ENCODE measurements at regions not wholly inside any gene's neighbourhood (a gene's known extent, or its start where the extent isn't known, plus 50 kb on each side); places are given as distances from the start of the nearest gene placed in this dataset.

DNA sequence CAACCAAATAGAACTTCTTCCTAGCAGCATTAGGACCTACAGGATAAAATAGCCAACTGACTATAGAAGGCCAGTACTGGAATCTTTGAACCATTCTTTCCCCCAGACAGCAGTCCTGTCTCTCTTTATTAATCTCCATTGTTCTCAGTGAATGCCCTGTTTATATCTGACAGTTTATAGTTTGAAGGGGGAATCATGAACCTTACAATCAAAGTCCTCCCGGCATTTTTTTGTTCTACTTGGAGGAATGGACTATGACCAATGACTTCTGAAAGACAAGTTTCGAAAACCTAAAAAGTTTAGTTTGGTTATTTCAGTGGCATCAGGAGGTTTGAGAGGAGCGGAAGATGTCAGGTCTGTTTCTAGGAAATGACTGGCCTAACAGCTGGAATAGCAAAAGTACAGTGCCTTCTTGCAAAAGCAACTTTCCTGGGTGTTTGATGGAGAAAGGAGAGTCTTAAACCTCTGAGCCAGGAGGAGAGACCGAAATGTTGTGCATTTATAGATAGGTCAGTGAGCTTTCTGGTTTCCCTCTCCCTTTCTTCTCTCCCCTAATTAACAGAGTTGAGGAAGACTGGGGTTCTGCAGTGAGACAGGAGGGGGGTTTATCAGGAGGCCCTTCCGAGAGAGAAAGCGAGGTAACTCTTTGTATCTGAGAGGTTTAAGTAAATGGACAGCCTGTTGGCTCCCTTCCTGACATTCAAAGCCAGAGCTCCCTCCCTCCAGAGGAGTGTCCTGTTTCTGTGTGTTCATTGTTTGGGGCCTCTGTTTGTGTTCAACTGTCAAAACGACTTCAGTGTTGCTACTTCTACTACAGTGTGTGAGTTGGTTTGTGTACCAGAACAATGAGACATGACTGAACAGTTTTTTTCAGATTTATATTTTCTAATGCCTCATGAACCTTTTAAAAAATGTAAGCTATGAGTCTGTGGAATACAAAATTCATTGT lies 383.0 kb upstream of the RARB start:
- no peak for DNase-seq (ENCODE audit: low read depth)

DNA sequence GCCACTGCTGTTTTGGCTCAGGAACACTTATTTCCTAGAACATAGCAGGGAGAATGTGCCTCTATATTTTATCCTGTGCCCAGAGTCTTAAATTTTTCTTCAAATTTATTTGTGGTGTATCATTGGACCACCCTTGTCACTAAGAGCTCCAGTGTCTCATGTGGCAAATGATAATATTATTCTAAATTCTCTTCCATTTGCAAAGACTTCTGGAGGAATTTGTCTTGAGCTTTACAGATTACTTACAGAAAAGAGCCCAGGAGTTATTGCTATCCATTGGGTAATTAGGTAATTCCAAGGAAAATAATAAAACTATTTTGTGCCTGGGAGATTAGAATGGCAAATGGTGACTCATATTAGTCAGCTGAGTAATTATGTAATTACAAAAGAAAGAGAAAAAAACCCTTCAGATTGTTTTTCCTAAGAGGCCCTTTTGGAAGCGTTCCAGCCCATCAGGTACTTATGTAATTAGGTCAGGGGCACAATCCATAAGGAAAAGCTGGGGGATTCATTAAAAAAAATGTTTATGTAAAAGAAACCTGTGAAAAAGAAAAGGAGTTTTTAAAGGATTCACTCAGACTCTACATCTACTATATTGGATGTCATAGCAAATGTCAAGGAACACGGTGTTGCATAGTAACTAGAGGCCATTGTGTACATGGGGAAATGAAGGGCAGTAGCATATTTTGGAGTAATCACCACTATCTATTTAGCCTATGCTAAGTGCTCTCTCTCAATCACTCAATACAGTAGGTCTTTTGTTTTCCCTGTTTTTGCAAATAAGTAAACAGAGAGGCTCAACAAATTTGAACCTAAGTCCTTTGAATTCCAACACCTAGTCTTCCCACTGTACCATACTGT lies 380.9 kb upstream of the RARB start:
- no peak for DNase-seq (ENCODE audit: low read depth)

- DNase-seq (ENCODE audit: low read depth): no peak
Measured at GRCh38 chr3:25049304-25049703, 378.8 kb upstream of the RARB start.

DNA sequence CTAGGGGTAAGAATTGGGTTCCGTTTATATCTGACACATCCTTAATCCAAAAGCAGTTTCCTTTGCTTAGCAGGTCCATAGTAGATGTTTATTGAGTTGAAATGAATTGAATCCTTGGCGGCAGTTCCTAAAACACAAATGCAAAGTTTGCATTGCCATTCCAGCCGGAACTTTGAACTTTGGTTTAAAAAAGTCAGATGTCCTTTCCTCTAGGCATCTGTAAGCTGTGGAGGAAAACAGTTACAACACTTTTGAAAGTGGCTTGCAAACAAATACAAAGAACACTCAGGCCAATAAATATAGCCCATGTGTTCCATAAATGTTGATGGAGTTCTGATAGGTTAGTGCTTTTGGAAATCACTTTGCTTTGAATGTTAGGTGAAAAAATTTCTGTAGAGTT lies 374.7 kb upstream of the RARB start:
- no peak for DNase-seq (ENCODE audit: low read depth)

DNA sequence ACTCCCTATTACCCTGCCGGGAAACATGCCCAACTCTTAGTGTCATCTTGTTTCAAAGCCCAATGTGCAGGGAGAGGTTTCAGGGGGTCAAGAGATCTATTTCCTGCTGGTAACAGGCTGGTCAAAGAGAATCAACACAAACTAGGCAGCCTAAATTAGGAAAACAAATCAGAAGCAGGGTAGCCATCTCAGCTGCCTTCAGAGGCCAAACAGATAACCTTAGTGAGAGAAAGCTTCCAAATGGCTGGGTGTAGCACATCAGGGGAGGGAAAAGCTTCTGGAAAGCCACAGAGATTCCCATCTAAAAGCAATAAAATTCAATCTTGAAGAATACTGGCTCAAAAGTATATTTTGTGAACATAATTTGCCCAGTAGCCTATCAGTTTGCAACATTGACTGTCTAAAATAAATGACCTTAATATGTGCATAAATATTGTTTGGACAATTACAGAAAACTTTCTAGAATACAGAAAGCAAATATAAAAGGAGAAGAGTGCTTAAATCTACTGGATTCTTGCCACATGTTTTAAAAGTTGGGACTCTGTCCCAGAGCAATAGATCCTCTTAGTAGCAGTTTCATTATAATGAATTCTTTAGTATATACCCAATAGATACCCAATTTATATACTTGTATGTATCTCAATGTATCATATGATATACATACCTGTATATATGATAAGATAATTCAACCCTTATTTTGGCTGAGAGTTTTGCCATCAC lies 371.9 kb upstream of the RARB start:
- DNase-seq (ENCODE audit: low read depth): no peak

DNA sequence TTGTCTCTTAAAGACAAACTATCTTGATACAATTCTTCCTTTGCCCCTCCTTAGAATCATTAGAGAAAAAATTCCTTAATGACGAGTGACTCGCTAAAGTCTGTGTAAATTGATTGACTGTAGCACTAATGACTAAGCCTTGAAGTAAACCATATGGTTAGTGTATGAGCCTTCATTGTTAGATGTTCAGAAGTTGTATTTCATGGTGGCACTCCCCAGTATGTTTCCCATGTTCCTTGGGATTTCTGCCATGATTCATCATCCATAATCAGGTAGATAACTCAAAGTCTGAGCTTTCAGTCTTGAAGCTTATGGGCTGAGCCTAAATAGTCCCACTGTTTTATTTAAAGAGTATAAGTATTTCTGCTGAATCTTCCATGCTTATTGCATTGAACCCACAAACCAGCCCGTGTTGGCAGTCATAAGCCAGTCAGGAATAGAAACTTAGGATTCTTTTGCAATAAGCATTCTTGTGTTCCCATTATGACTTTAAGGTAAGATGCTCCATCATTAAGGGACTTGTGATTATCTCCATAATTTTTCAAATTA lies 371.2 kb upstream of the RARB start:
- DNase-seq (ENCODE audit: low read depth): no peak

GRCh38 chr3:25057379-25057778 lies 370.7 kb upstream of the RARB start:
- no peak for DNase-seq (ENCODE audit: low read depth)

- no peak for DNase-seq (ENCODE audit: low read depth)
Measured at GRCh38 chr3:25064681-25065080, 363.4 kb upstream of the RARB start.

GRCh38 chr3:25069970-25070369 lies 358.1 kb upstream of the RARB start:
- no peak for DNase-seq (ENCODE audit: low read depth)

DNA sequence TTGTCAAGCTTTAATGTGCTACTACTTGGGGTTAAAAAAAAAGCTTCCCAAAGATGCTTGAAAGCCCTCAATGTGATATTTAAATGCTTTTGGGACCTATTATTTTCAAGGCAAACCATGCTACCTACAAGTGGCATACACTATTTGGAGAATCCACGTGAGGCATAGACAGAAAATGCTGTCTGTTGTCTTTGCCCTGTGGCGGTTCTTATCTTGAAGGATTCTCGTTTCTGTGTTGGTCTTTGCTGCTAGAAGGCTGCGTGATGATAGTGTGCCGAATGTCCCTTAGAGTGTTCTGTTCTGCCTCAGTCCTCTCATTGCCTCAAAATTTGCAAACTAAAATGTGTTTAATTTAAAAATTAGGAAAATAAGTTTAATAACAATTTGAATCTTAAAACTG lies 356.2 kb upstream of the RARB start:
- DNase-seq (ENCODE audit: low read depth): no peak

- no peak for DNase-seq (ENCODE audit: low read depth)
Measured at GRCh38 chr3:25073423-25073822, 354.6 kb upstream of the RARB start.

GRCh38 chr3:25074149-25074548 lies 353.9 kb upstream of the RARB start:
- no peak for DNase-seq (ENCODE audit: low read depth)

- DNase-seq (ENCODE audit: low read depth): no peak
Measured at GRCh38 chr3:25080461-25080860, 347.6 kb upstream of the RARB start.

GRCh38 chr3:25084016-25084415 lies 344.0 kb upstream of the RARB start:
- no peak for DNase-seq (ENCODE audit: low read depth)

DNA sequence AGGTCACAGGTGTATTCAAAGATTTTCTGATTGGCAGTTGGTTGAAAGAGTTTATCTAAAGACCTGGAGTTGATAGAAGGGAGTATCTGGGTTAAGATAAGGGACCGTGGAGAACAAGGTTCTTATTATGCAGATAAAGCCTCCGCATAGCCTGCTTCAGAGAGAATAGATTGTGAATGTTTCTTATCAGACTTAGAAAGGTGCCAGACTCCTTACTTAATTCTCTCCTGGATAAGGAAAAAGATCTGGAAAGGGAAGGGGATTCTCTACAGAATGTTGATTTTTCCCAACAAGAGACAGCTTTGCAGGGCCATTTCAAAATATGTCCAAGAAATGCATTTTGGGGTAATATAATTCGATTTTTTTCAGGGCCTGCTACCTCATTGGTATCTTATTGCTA lies 341.3 kb upstream of the RARB start:
- DNase-seq (ENCODE audit: low read depth): no peak

DNA sequence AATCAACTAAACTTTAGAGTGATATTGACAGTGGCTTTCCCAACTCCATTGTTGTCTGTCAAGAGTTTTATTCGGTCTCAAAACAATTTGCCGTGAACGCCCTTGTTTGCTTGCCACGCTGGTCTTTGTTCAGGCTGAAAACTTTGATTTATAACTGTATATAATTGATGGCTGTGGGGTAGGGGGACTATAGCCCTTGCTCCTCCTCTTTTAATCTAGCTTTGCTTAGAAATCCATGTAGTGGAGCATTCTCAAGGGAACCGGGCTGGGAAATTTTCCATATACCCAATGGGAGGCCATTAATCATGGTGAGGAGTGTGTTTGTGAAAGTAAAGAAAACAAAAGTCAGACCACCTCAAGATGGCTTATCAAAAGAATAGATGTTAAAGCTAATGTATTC lies 339.8 kb upstream of the RARB start:
- no peak for DNase-seq (ENCODE audit: low read depth)

DNA sequence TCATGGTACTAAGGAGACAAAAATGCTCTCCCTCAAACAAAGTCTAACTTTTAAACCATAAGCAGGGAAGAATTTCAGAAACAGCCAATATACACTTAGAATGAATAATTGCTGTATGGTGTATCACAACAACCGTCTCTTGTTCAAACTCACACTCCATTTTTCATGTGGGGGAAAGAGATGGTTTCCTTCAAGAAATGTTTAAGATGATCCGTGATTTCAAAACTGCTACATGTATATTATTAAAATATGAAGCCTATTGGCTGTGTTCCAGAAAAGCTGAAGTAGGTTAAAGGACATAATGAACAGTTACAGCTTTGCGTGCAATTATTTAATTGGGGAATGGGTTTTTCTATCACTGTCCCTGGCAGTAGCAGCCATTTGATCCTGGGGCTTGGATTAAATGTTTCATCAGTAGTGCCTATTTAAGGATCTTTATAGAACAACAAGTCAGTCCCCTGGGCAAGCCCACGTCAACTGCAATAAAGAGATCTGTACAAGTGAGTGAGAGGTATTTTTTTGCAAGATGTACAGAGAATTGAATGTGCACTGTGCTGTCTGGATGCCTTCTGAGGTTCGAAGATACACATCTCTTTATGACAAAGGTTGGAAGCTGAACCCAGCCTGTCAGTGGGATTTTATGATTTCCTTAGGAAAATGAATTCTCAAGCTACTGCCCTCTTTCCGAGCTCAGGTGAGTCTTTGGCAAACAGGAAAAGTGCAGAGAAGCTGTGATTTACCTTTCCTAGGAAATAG lies 337.2 kb upstream of the RARB start:
- DNase-seq (ENCODE audit: low read depth): no peak

DNA sequence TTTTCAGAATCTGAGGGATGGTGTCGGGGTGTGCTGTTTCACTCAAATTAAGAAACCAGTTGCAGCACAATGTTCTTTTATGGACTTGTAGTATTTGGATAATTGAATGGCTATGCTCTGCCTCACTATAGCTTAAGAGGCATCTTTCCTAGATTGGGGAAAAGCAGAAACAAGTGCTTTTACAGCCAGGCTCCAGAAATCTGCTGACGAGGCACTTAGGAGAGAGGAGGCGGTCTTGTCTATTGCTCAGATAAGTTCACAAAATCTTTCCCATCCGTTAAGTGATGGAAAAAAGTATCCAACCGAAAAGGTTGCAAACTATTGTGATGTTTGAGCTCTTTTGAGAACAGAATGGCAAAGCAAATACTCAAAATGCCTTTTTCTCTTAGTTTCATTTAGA lies 336.1 kb upstream of the RARB start:
- no peak for DNase-seq (ENCODE audit: low read depth)

DNA sequence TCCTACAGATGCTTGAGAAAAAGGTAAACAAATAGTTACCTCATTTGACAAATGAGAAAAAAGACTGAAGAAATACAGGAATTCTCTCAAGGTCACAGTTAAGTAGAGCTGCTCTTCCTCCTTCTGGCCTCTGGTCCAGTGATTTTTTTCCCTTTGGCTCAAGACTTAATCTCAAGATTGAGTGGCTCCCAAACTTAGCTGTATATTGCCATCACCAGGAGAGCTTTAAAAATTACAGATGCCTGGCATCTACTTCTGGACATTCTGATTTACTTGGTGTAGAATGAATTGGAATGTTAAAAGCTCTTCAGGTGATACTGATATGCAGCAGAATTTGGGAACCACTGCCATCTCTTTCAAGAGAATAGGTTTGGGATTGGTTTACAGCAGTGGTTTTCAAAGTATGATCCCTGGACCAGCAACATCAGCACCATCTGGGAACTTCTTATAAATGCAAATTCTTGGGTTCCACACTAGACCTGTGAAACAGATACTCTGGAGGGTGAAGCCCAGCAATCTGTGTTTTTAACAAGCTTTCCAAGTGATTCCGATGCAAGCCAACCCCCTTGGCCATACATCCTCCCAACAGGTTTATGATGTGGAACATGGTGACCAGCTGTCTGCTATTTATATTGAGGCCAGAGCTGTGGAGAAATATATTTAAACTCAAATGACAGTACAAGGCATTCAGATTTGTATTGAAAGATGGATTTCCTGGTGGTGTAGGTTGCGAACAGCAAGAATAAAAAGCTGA lies 333.0 kb upstream of the RARB start:
- no peak for DNase-seq (ENCODE audit: low read depth)

GRCh38 chr3:25096536-25096935 lies 331.5 kb upstream of the RARB start:
- DNase-seq (ENCODE audit: low read depth): no peak

DNA sequence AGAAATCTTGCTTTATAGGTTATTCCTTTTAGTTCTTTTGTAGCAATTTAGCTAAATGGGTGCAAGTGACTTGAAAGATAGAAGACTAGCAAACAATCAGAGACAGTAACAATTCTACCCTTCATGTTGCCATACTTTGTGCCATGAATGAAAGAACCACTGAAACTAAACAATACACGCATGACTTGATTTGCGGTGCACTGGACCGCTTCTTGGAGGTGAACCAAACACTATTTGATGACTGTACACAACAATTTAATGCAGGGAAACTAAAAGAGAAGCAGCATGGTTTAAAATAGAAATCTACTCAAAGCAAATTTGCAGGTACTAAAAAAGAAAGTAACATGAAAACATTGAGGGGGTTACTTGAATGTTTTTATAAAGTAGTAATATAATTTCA lies 331.0 kb upstream of the RARB start:
- DNase-seq (ENCODE audit: low read depth): no peak
